Activated naive CD8-positive, alpha-beta T cell treated with anti-CD3 and anti-CD28 coated beads, Interleukin-2, amount 10 ng/mL, durations not matched to agents 7 days and 5 days (primary cell): ENCODE measurements at regions not wholly inside any gene's neighbourhood (a gene's known extent, or its start where the extent isn't known, plus 50 kb on each side); places are given as distances from the start of the nearest gene placed in this dataset.

Source experiments
- ATAC-seq: fragments of 150-1000 bp; cut with Tn5 transposase; one replicate; pipeline ENCODE4 v1.10.0; 2021; ENCODE audit warnings: low read depth, moderate library complexity
- POLR2A ChIA-PET: fragments of 350-600 bp; sonication (Branson Sonifier 250); formaldehyde crosslinking; loops from one replicate; lab custom pipeline; 2021; ENCODE audit warnings: antibody characterized with exemption; lab: Charles Lee
- DNase-seq: peaks from one replicate; pipeline ENCODE4 v3.0.0; 2021
- H3K27ac Mint-ChIP-seq: one replicate; pipeline ENCODE4 v1.8.0; 2022; ENCODE audit warnings: mild to moderate bottlenecking, mixed read lengths
- H3K27me3 Mint-ChIP-seq: one replicate; pipeline ENCODE4 v1.8.0; 2022; ENCODE audit warnings: mild to moderate bottlenecking, moderate library complexity, mixed read lengths
- H3K36me3 Mint-ChIP-seq: one replicate; pipeline ENCODE4 v1.8.0; 2021; ENCODE audit warnings: mild to moderate bottlenecking, mixed read lengths
- H3K4me1 Mint-ChIP-seq: one replicate; pipeline ENCODE4 v1.8.0; 2021; ENCODE audit warnings: mixed read lengths
- H3K4me3 Mint-ChIP-seq: one replicate; pipeline ENCODE4 v1.8.0; 2022; ENCODE audit warnings: mild to moderate bottlenecking, moderate library complexity, mixed read lengths
- H3K9me3 Mint-ChIP-seq: one replicate; pipeline ENCODE4 v1.8.0; 2021; ENCODE audit warnings: mixed read lengths

GRCh38 chr18:56329536-56329935 is 308.9 kb downstream of the TXNL1 start:
- no peak overlapping the region for H3K4me3 Mint-ChIP-seq
- H3K27me3 Mint-ChIP-seq, result peaks cover 5% of the 10 kb centered on the region
- POLR2A ChIA-PET, result no interaction called here
- no peak for DNase-seq
- H3K27ac Mint-ChIP-seq, result no peak overlapping the region
- H3K36me3 Mint-ChIP-seq, result no peaks in the 10 kb centered on the region
- ATAC-seq, result no peak
- no peaks in the 10 kb centered on the region for H3K4me1 Mint-ChIP-seq
- H3K9me3 Mint-ChIP-seq, result no peaks in the 10 kb centered on the region

GRCh38 chr18:56327191-56327885 is 311.1 kb downstream of the TXNL1 start:
- no peak for ATAC-seq
- Mint-ChIP-seq H3K9me3 (no peaks in the 10 kb centered on the region), H3K4me1 (no peaks in the 10 kb centered on the region), H3K27ac (no peak overlapping the region), H3K36me3 (no peaks in the 10 kb centered on the region), H3K27me3 (peaks cover 5% of the 10 kb centered on the region), H3K4me3 (no peak overlapping the region)
- DNase-seq, result no peak
- POLR2A ChIA-PET, result no interaction called here

GRCh38 chr18:56326336-56327072 is 311.9 kb downstream of the TXNL1 start:
- Mint-ChIP-seq H3K27me3 (peaks cover 5% of the 10 kb centered on the region), H3K9me3 (no peaks in the 10 kb centered on the region), H3K36me3 (no peaks in the 10 kb centered on the region), H3K27ac (no peak overlapping the region), H3K4me3 (no peak overlapping the region), H3K4me1 (no peaks in the 10 kb centered on the region)
- ATAC-seq (no peak), DNase-seq (no peak)
- POLR2A ChIA-PET, result no interaction called here

- H3K4me3 Mint-ChIP-seq, result no peak overlapping the region
- ATAC-seq (no peak), DNase-seq (no peak)
- no peaks in the 10 kb centered on the region for H3K9me3 Mint-ChIP-seq
- no peak overlapping the region for H3K27ac Mint-ChIP-seq
- no peaks in the 10 kb centered on the region for H3K36me3 Mint-ChIP-seq
- H3K4me1 Mint-ChIP-seq, result no peaks in the 10 kb centered on the region
- H3K27me3 Mint-ChIP-seq, result no peaks in the 10 kb centered on the region
- POLR2A ChIA-PET, result no interaction called here
These were observed 314.7 kb downstream of the TXNL1 start for GRCh38 chr18:56323673-56324072.

- no peaks in the 10 kb centered on the region for H3K4me1 Mint-ChIP-seq
- no peaks in the 10 kb centered on the region for H3K36me3 Mint-ChIP-seq
- no peaks in the 10 kb centered on the region for H3K9me3 Mint-ChIP-seq
- POLR2A ChIA-PET, result no interaction called here
- H3K27ac Mint-ChIP-seq, result no peak overlapping the region
- H3K27me3 Mint-ChIP-seq, result peaks cover 3% of the 10 kb centered on the region
- H3K4me3 Mint-ChIP-seq, result no peak overlapping the region
- ATAC-seq (no peak), DNase-seq (no peak)
These were observed 316.0 kb downstream of the TXNL1 start for GRCh38 chr18:56322406-56322805.

- no peak for ATAC-seq
These were observed 316.9 kb downstream of the TXNL1 start for GRCh38 chr18:56321470-56321869.

GRCh38 chr18:56319953-56320352 is 318.4 kb downstream of the TXNL1 start:
- no peak for ATAC-seq
- no peaks in the 10 kb centered on the region for H3K9me3 Mint-ChIP-seq
- no peak overlapping the region for H3K4me3 Mint-ChIP-seq
- H3K36me3 Mint-ChIP-seq, result no peaks in the 10 kb centered on the region
- H3K27me3 Mint-ChIP-seq, result peaks cover 3% of the 10 kb centered on the region
- POLR2A ChIA-PET, result no interaction called here
- no peak overlapping the region for H3K27ac Mint-ChIP-seq
- DNase-seq, result no peak
- no peaks in the 10 kb centered on the region for H3K4me1 Mint-ChIP-seq

More at GRCh38 chr18:56321470-56321869, 316.9 kb downstream of the TXNL1 start:
- POLR2A ChIA-PET, result no interaction called here
- Mint-ChIP-seq H3K36me3 (no peaks in the 10 kb centered on the region), H3K9me3 (no peaks in the 10 kb centered on the region), H3K4me3 (no peak overlapping the region), H3K27ac (no peak overlapping the region), H3K27me3 (peaks cover 3% of the 10 kb centered on the region), H3K4me1 (no peaks in the 10 kb centered on the region)
- DNase-seq, result no peak

- H3K27me3 Mint-ChIP-seq, result peaks cover 3% of the 10 kb centered on the region
- POLR2A ChIA-PET, result no interaction called here
- H3K4me1 Mint-ChIP-seq, result no peaks in the 10 kb centered on the region
- no peaks in the 10 kb centered on the region for H3K9me3 Mint-ChIP-seq
- no peak for DNase-seq
- ATAC-seq, result no peak
- H3K4me3 Mint-ChIP-seq, result no peak overlapping the region
- no peak overlapping the region for H3K27ac Mint-ChIP-seq
- H3K36me3 Mint-ChIP-seq, result no peaks in the 10 kb centered on the region
These were observed 321.7 kb downstream of the TXNL1 start for GRCh38 chr18:56316727-56317126.

- ATAC-seq (no peak), DNase-seq (no peak)
- Mint-ChIP-seq H3K9me3 (no peaks in the 10 kb centered on the region), H3K27ac (no peak overlapping the region), H3K4me3 (no peak overlapping the region), H3K27me3 (peaks cover 3% of the 10 kb centered on the region), H3K4me1 (no peaks in the 10 kb centered on the region), H3K36me3 (no peaks in the 10 kb centered on the region)
- POLR2A ChIA-PET, result no interaction called here
These were observed 323.0 kb downstream of the TXNL1 start for GRCh38 chr18:56315363-56315762.

- Mint-ChIP-seq H3K27me3 (peaks cover 3% of the 10 kb centered on the region), H3K36me3 (no peaks in the 10 kb centered on the region), H3K4me3 (no peak overlapping the region), H3K9me3 (no peaks in the 10 kb centered on the region), H3K27ac (no peak overlapping the region), H3K4me1 (no peaks in the 10 kb centered on the region)
- POLR2A ChIA-PET, result no interaction called here
- DNase-seq (no peak), ATAC-seq (no peak)
These were observed 324.0 kb downstream of the TXNL1 start for GRCh38 chr18:56314396-56314795.

- no peaks in the 10 kb centered on the region for H3K36me3 Mint-ChIP-seq
- H3K27ac Mint-ChIP-seq, result no peak overlapping the region
- POLR2A ChIA-PET, result no interaction called here
- no peak overlapping the region for H3K4me3 Mint-ChIP-seq
- no peaks in the 10 kb centered on the region for H3K27me3 Mint-ChIP-seq
- H3K9me3 Mint-ChIP-seq, result no peaks in the 10 kb centered on the region
- no peak for ATAC-seq
- no peak for DNase-seq
- peaks cover 1% of the 10 kb centered on the region for H3K4me1 Mint-ChIP-seq
These were observed 325.6 kb downstream of the TXNL1 start for GRCh38 chr18:56312551-56313335.

- peaks cover 4% of the 10 kb centered on the region for H3K4me1 Mint-ChIP-seq
- no peak overlapping the region for H3K27ac Mint-ChIP-seq
- no peaks in the 10 kb centered on the region for H3K36me3 Mint-ChIP-seq
- H3K27me3 Mint-ChIP-seq, result no peaks in the 10 kb centered on the region
- H3K4me3 Mint-ChIP-seq, result no peak overlapping the region
- ATAC-seq (no peak), DNase-seq (no peak)
- H3K9me3 Mint-ChIP-seq, result no peaks in the 10 kb centered on the region
- POLR2A ChIA-PET, result no interaction called here
These were observed 329.3 kb downstream of the TXNL1 start for GRCh38 chr18:56309104-56309503.

- no peaks in the 10 kb centered on the region for H3K36me3 Mint-ChIP-seq
- POLR2A ChIA-PET, result interaction anchor here (0.7 kb wide), 1 partner anchor 400 kb away, joined by 4 read pairs; no protein-coding TSS in a partner anchor
- no peak overlapping the region for H3K4me3 Mint-ChIP-seq
- ATAC-seq (peak; percentile 33), DNase-seq (no peak)
- no peaks in the 10 kb centered on the region for H3K27me3 Mint-ChIP-seq
- peaks cover 4% of the 10 kb centered on the region for H3K4me1 Mint-ChIP-seq
- no peaks in the 10 kb centered on the region for H3K9me3 Mint-ChIP-seq
- no peak overlapping the region for H3K27ac Mint-ChIP-seq
These were observed 330.8 kb downstream of the TXNL1 start for GRCh38 chr18:56307354-56308170.
